T follicular helper cell (primary cell): ENCODE measurements at regions not wholly inside any gene's neighbourhood (a gene's known extent, or its start where the extent isn't known, plus 50 kb on each side); places are given as distances from the start of the nearest gene placed in this dataset.
"Not testable (repeated sequence)": the region's sequence is repeated elsewhere in the genome, so short reads cannot be mapped to it uniquely, and the experiment has no call there.

Experiments
- DNase-seq: peaks from one replicate; pipeline ENCODE4 v3.0.0-alpha.2; 2020; ENCODE audit warnings: low read depth

- DNase-seq = no peak
These were observed 104.2 kb upstream of the ACBD5 start for GRCh38 chr10:27344568-27345454.

DNA sequence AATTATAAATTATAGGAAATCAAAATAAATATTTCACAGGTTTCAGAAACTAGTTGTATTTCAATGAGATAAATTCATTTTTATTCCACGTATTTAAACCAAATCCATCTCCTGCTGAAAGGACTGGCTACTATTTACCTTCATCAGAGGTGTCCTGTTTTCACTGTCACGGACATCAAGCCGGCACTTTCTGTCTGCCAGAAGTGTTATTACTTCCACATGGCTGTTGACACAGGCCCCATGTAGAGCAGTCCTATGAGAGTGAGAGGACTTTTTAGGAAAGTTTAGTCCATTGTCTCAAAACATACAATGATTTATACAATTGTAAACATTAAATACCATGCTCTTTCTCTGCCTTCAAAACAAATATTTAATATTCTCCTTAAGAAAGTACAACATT, 100.4 kb upstream of the ACBD5 start:
- no peak for DNase-seq

- DNase-seq = not testable (repeated sequence)
These were observed 94.6 kb upstream of the ACBD5 start for GRCh38 chr10:27335246-27335645.

GRCh38 chr10:27330074-27330473, 89.5 kb upstream of the ACBD5 start:
- DNase-seq = no peak

DNA sequence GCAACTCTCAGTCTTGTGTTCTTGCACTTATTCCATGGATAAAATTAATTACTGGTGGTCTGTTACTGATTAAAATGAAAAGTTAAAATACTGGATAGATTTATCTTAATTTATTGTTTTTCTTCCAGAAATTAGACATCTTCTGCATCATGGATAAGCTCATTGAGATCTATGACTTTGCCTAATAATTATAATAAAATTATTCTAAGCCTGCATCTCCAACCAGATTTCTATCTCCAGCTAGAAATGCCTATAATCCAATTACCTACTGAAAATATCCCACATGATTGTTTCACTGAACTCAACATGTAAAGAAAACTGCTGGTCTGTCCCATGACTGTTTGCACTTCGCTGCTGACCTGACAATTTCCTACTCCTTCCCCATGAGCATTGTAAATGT, 88.3 kb upstream of the ACBD5 start:
- DNase-seq = no peak

DNA sequence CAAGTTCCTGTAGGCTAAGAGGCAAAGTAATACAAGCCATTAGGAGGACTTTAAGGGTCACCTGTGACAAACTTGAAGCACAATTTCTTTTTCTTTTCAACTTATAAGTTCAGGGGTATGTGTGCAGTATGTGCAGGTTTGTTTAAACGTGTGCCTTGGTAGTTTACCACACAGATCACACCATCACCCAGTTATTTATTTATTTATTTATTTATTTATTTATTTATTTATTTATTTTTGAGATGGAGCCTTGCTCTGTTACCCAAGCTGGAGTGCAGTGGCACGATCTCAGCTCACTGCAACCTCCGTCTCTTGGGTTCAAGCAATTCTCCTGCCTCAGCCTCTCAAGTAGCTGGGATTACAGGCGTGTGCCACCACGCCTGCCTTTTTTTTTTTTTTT, 86.2 kb upstream of the ACBD5 start:
- DNase-seq = not testable (repeated sequence)

- no peak for DNase-seq
These were observed 79.3 kb upstream of the ACBD5 start for GRCh38 chr10:27319752-27320431.

- DNase-seq = not testable (repeated sequence)
These were observed 78.5 kb upstream of the ACBD5 start for GRCh38 chr10:27319139-27319538.

GRCh38 chr10:27315082-27315481, 74.5 kb upstream of the ACBD5 start:
- not testable (repeated sequence) for DNase-seq

DNA sequence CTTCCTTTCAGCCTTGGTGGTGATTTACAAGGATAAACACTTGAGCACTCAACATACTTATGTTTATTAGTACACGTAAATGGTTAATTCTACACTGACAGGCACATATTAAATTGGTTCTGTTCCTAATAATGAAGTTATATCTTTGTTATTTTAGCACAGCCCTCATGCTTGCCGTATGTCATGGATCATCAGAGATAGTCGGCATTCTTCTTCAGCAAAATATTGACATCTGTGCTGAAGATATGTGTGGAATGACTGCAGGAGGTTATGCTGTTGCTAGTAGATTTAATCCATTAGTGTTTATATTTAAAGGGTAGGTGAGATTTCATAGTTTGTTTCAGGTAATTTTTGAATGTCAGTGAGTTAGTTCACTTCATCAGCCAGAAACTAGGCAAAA, 73.0 kb upstream of the ACBD5 start:
- DNase-seq = not testable (repeated sequence)

DNA sequence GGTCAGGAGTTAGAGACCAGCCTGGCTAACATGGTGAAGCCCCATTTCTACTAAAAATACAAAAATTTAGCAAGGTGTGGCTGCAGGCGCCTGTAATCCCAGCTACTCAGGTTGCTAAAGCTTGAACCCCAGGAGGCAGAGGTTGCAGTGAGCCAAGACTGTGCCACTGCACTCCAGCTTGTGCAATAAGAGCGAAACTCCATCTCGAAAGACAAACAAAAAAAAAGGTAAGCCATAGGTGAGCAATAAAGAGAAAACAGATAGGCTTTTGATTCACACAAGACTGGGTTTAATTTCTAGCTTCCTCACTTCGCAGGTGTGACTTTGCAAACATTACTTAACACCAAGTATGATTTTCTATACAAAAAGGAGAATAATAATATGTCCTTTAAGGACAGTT, 72.3 kb upstream of the ACBD5 start:
- DNase-seq = no peak

DNA sequence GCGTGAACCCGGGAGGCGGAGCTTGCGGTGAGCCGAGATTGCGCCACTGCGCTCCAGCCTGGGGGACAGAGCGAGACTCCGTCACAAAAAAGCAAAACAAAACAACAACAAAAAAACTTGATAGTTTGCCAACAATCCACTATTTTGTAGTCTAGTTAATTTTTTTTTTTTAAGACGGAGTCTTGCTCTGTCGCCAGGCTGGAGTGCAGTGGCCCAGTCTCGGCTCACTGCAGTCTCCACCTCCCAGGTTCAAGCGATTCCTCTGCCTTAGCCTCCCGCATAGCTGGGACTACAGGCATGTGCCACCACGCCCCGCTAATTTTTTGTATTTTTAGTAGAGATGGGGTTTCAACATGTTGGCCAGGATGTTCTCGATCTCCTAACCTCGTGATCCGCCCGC, 71.2 kb upstream of the ACBD5 start:
- DNase-seq = not testable (repeated sequence)

DNA sequence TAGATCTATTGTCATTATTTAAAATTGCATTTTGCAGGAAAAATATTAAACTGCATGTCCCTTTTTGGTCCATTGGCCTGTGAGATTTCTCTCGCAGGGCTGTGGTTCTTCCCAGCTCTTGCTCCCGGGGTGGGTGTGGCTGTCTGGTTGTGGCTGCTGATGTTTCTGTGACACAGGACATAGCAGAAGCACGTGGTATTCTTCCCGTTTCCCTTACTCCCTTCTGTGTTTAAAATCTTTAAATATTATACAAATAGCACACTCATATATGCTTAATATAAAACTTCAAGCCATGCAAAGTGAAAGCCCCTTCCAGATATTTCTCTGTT, 57.9 kb upstream of the ACBD5 start:
- DNase-seq = not testable (repeated sequence)

- DNase-seq = no peak
These were observed 57.4 kb upstream of the ACBD5 start for GRCh38 chr10:27297844-27298521.

DNA sequence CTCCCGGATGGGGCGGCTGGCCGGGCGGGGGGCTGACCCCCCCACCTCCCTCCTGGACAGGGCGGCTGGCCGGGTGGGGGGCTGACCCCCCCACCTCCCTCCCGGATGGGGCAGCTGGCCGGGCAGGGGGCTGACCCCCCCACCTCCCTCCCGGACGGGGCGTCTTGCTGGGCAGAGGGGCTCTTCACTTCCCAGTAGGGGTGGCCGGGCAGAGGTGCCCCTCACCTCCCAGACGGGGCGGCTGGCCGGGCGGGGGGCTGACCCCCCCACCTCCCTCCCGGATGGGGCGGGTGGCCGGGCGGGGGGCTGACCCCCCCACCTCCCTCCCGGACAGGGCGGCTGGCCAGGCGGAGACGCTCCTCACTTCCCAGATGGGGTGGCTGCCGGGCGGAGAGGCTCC, 55.7 kb upstream of the ACBD5 start:
- DNase-seq = not testable (repeated sequence)

GRCh38 chr10:27291253-27291895, 50.8 kb upstream of the ACBD5 start:
- not testable (repeated sequence) for DNase-seq
